Thoracic aorta (tissue), 2 donors: ENCODE measurements at regions not wholly inside any gene's neighbourhood (a gene's known extent, or its start where the extent isn't known, plus 50 kb on each side); places are given as distances from the start of the nearest gene placed in this dataset.

Experiments
- ATAC-seq: fragments of 150-250 bp; one replicate; pipeline ENCODE4 v1.8.0; 2017; ENCODE audit warnings: low read depth; ENCODE audit not compliant: insufficient number of reproducible peaks, low FRiP score
- DNase-seq: peaks from one replicate; pipeline ENCODE4 v3.0.0-alpha.2; 2020; ENCODE audit warnings: low spot score
- H3K27ac ChIP-seq, 2 donors: fragments of 200-600 bp; sonication (generic); 1 replicate in 1 of 2; 2 replicates in 1 of 2; pipeline ENCODE4 v1.5.1; 2016; ENCODE audit warnings: mild to moderate bottlenecking in 2 of 2, moderate library complexity in 2 of 2
- H3K27me3 ChIP-seq: fragments of 200-600 bp; sonication (generic); replicated peaks from 2 replicates; pipeline ENCODE4 v1.6.0; 2016; ENCODE audit warnings: mild to moderate bottlenecking; ENCODE audit not compliant: insufficient read depth
- H3K36me3 ChIP-seq: fragments of 200-600 bp; sonication (generic); one replicate; pipeline ENCODE4 v1.5.1; 2016
- H3K4me1 ChIP-seq, 2 donors: fragments of 200-600 bp; sonication (generic); 1 replicate in 1 of 2; 2 replicates in 1 of 2; pipeline versions ENCODE4 v1.5.1 to v1.6.0; 2016; ENCODE audit warnings: low read depth in 2 of 2, mild to moderate bottlenecking in 1 of 2; ENCODE audit not compliant: control insufficient read depth in 1 of 2
- H3K4me3 ChIP-seq: fragments of 200-600 bp; sonication (generic); 2 replicates; pipeline ENCODE4 v1.5.1; 2016; ENCODE audit warnings: mild to moderate bottlenecking
- H3K9me3 ChIP-seq: fragments of 200-600 bp; sonication (generic); 2 replicates; pipeline ENCODE4 v1.5.1; 2016
- TF ChIP-seq, protein P1 (sequence below): fragments of 200-600 bp; sonication (generic); IDR thresholded peaks from one replicate; pipeline ENCODE4 v1.5.1; 2019; ENCODE audit warnings: antibody characterized with exemption

- ATAC-seq: no peak
- Histone ChIP-seq H3K27ac (no peak overlapping the region), H3K9me3 (no peaks in the 10 kb centered on the region), H3K36me3 (no peaks in the 10 kb centered on the region), H3K4me1 (no peaks in the 10 kb centered on the region), H3K27me3 (no peaks in the 10 kb centered on the region), H3K4me3 (no peak overlapping the region)
- TF ChIP-seq, protein P1, sequence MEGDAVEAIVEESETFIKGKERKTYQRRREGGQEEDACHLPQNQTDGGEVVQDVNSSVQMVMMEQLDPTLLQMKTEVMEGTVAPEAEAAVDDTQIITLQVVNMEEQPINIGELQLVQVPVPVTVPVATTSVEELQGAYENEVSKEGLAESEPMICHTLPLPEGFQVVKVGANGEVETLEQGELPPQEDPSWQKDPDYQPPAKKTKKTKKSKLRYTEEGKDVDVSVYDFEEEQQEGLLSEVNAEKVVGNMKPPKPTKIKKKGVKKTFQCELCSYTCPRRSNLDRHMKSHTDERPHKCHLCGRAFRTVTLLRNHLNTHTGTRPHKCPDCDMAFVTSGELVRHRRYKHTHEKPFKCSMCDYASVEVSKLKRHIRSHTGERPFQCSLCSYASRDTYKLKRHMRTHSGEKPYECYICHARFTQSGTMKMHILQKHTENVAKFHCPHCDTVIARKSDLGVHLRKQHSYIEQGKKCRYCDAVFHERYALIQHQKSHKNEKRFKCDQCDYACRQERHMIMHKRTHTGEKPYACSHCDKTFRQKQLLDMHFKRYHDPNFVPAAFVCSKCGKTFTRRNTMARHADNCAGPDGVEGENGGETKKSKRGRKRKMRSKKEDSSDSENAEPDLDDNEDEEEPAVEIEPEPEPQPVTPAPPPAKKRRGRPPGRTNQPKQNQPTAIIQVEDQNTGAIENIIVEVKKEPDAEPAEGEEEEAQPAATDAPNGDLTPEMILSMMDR: no peak
- DNase-seq: no peak
These were observed 597.3 kb upstream of the TYRP1 start for GRCh38 chr9:12095931-12096330.

DNA sequence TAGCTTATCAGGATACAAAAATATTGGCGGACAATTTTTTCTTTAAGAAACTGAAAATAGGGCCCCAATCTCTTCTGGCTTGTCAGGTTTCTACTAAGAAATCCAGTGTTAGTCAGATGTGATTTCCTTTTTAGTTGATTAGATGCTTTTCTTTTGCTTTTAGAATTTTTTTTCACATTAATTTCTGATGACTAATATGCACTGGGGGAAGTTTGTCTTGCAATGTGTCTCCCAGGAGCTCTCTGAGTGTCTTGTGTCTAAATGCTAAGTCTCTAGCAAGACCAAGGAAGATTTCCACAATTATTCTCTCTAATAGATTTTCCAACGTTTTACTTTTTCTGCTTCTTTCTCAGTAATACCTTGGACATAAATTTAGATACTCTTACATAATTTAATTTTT lies 559.8 kb upstream of the TYRP1 start:
- no peak overlapping the region for H3K27ac ChIP-seq
- H3K9me3 ChIP-seq: no peaks in the 10 kb centered on the region
- no peak overlapping the region for H3K4me3 ChIP-seq
- TF ChIP-seq, protein P1: no peak
- no peaks in the 10 kb centered on the region for H3K4me1 ChIP-seq
- DNase-seq: no peak
- no peak for ATAC-seq
- no peaks in the 10 kb centered on the region for H3K36me3 ChIP-seq
- H3K27me3 ChIP-seq: no peaks in the 10 kb centered on the region

DNA sequence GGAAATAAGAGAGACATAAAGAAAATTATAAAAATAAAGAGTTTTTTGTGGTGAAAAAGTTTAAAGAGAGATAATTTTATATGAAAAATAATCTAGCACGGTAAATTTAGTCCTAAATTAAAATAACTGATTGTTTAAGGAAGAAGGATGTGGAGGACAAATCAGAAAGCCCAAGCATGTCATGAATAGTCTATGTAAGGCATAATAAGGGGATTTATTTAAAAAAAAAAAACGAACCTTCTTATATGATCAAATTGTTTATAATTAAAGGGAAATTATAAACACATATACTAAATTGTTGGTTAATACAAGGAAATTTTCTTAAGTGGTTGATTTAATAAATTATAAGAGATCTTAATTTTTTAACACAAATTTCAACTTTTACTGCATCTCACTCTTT lies 551.8 kb upstream of the TYRP1 start:
- H3K4me3 ChIP-seq: no peak overlapping the region
- TF ChIP-seq, protein P1: no peak
- no peaks in the 10 kb centered on the region for H3K36me3 ChIP-seq
- H3K4me1 ChIP-seq: no peaks in the 10 kb centered on the region
- no peak overlapping the region for H3K27ac ChIP-seq
- no peak for ATAC-seq
- no peaks in the 10 kb centered on the region for H3K27me3 ChIP-seq
- DNase-seq: no peak
- no peaks in the 10 kb centered on the region for H3K9me3 ChIP-seq

DNA sequence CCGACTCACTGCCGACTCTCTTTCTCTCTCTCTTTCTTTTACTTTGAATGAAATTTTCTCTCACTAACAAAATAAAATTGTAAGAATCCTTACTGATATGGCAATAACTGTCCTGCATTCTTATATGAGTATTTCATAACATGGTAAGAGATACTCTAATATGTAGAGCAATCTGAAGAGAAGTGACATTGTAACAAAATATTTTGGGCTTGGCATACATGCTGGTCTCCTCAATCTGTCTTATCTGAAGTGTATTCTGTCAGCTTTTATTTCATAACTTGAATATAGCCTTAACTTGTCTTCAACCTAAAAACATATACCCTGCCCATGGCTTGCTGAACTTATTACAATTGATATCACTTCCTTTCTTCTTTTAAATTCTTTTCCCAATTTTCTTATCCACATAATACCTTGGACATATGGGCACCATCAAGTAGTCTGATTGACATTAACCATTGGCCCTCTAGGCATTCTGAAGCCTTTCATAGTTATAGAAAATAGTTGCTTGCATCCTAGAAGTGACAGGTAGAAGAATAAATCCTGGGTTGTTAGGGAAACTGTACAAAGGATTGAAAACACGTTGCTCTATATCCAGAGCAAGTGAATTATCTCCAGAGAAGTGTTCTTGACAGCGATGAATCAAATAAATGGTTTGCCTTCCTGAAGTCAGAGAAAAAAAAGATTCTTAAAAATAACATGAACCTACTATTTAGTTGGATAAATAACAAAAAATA lies 537.6 kb upstream of the TYRP1 start:
- H3K27me3 ChIP-seq: no peaks in the 10 kb centered on the region
- H3K9me3 ChIP-seq: no peaks in the 10 kb centered on the region
- no peaks in the 10 kb centered on the region for H3K4me1 ChIP-seq
- H3K4me3 ChIP-seq: no peak overlapping the region
- TF ChIP-seq, protein P1: no peak
- ATAC-seq: no peak
- no peak for DNase-seq
- no peaks in the 10 kb centered on the region for H3K36me3 ChIP-seq
- H3K27ac ChIP-seq: no peak overlapping the region

DNA sequence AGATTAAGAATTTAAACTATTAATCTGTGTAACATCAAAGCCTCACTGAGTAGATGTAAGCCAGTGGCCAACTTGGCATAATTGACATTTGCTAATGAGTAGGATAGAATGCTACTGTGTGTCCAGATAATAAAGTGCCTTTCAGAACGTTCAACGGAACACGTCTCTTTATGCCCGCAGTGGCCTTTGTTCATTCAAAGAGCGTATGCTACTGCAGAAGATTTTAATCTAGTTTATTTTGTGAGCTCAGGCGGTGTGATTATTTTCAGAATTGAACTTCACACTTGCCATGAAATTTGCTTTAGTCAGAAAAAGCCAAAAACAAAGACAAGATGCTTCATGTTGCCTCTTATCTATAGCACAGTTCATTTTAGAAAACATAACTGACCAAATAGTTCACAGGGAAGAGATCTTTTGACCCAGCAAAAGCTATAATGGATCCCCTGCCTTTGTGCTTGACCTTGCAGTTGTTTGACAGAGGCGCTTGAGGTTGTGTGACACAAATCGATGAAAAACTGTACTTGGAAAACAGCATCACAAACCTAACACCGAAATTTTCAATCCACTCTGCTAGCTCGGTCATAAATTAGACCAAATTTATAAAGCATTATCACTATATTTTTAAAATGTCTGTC lies 530.9 kb upstream of the TYRP1 start:
- H3K27ac ChIP-seq: no peak overlapping the region
- H3K4me3 ChIP-seq: no peak overlapping the region
- H3K27me3 ChIP-seq: no peaks in the 10 kb centered on the region
- no peaks in the 10 kb centered on the region for H3K36me3 ChIP-seq
- ATAC-seq: no peak
- DNase-seq: no peak
- H3K9me3 ChIP-seq: no peaks in the 10 kb centered on the region
- TF ChIP-seq, protein P1: no peak
- no peaks in the 10 kb centered on the region for H3K4me1 ChIP-seq
